ENCODE measurements at regions not wholly inside any gene's neighbourhood (a gene's known extent, or its start where the extent isn't known, plus 50 kb on each side); places are given as distances from the start of the nearest gene placed in this dataset.

DNA sequence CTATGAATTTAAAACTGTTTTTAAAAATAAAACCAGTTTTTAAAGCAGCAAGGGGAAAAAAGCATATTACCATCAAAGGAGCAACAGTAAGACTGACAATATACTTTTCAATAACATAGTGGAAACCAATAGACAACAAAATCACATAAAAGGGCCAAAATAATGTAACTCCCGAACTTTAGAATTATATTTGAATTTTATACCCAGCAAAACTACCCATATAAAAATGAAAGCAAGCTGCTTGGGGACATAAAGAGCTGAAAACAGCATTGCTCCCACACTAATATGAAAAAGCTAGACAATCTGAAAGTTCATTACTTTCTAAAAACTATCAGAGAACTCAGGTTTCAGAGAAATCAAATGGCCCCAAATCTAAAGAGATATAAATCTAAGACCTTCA lies 199.4 kb upstream of the ARID1B start:
- TF ChIP-seq EP300 (IDR thresholded peaks at IDR 0.05) (no peak), POLR2A (IDR thresholded peaks at IDR 0.05) (no peak), POLR2AphosphoS5 (IDR thresholded peaks at IDR 0.05) (no peak)
- TF ChIP-seq, protein P1, sequence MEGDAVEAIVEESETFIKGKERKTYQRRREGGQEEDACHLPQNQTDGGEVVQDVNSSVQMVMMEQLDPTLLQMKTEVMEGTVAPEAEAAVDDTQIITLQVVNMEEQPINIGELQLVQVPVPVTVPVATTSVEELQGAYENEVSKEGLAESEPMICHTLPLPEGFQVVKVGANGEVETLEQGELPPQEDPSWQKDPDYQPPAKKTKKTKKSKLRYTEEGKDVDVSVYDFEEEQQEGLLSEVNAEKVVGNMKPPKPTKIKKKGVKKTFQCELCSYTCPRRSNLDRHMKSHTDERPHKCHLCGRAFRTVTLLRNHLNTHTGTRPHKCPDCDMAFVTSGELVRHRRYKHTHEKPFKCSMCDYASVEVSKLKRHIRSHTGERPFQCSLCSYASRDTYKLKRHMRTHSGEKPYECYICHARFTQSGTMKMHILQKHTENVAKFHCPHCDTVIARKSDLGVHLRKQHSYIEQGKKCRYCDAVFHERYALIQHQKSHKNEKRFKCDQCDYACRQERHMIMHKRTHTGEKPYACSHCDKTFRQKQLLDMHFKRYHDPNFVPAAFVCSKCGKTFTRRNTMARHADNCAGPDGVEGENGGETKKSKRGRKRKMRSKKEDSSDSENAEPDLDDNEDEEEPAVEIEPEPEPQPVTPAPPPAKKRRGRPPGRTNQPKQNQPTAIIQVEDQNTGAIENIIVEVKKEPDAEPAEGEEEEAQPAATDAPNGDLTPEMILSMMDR (IDR thresholded peaks at IDR 0.05), result no peak

Data from suprapubic skin (tissue), 4 donors.